Tibial nerve (tissue), 3 donors: ENCODE measurements at regions not wholly inside any gene's neighbourhood (a gene's known extent, or its start where the extent isn't known, plus 50 kb on each side); places are given as distances from the start of the nearest gene placed in this dataset.

Experiments used
- CTCF ChIP-seq, 5 experiments: fragments of 200-600 bp in 3 of 5; fragments of 450-650 bp in 2 of 5; sonication (generic) in 3 of 5; IDR thresholded peaks; one replicate each; pipeline ENCODE4 v1.5.1; 2016 to 2019; ENCODE audit warnings: antibody characterized with exemption in 5 of 5, mild to moderate bottlenecking in 3 of 5, moderate library complexity in 2 of 5
- POLR2A ChIP-seq, 2 donors: fragments of 450-650 bp; IDR thresholded peaks; one replicate each; pipeline ENCODE4 v1.6.1; 2017; ENCODE audit warnings: antibody characterized with exemption in 2 of 2, mild to moderate bottlenecking in 2 of 2, moderate library complexity in 2 of 2

GRCh38 chr13:44786756-44787155 lies 202.5 kb downstream of the NUFIP1 start:
- TF ChIP-seq CTCF (IDR thresholded peaks at IDR 0.05) (no peak), POLR2A (IDR thresholded peaks at IDR 0.05) (no peak)
